ENCODE measurements at regions not wholly inside any gene's neighbourhood (a gene's known extent, or its start where the extent isn't known, plus 50 kb on each side); places are given as distances from the start of the nearest gene placed in this dataset.
"Not testable (repeated sequence)": the region's sequence is repeated elsewhere in the genome, so short reads cannot be mapped to it uniquely, and the experiment has no call there.

- H2BK120ac ChIP-seq (ENCODE audit: low read depth, low read length); H3K79me1 ChIP-seq (replicated peaks; ENCODE audit: low read length, poor library complexity, severe bottlenecking); H3K9ac ChIP-seq (ENCODE audit: low read length); H2BK15ac ChIP-seq (ENCODE audit: low read depth, poor library complexity, severe bottlenecking); H3K36me3 ChIP-seq (ENCODE audit: control insufficient read depth in 1 of 2, insufficient read depth in 2 of 2, low read depth in 1 of 2, low read length in 2 of 2); H2AK5ac ChIP-seq (ENCODE audit: low read length, severe bottlenecking); H2BK12ac ChIP-seq (ENCODE audit: low read length in 2 of 2); H3K9me3 ChIP-seq (ENCODE audit: control insufficient read depth, low read length); H3K18ac ChIP-seq (ENCODE audit: low read depth in 1 of 2, low read length in 2 of 2); H3K27ac ChIP-seq (ENCODE audit: low read length, poor library complexity, severe bottlenecking); H3K23ac ChIP-seq (ENCODE audit: low read length in 2 of 2); H3K14ac ChIP-seq (ENCODE audit: low read length in 2 of 2); H3K4me3 ChIP-seq (ENCODE audit: insufficient read depth in 1 of 2, low read depth in 1 of 2, low read length in 2 of 2); H3K4ac ChIP-seq (ENCODE audit: low read depth in 1 of 2, low read length in 2 of 2); H4K91ac ChIP-seq (ENCODE audit: low read length); H4K8ac ChIP-seq (ENCODE audit: low read length); H2AFZ ChIP-seq (ENCODE audit: low read depth, low read length); H2BK5ac ChIP-seq (ENCODE audit: low read depth, low read length, poor library complexity, severe bottlenecking); H3K4me1 ChIP-seq (ENCODE audit: control insufficient read depth, insufficient read depth, low read depth, low read length); H3K4me2 ChIP-seq (ENCODE audit: low read length, poor library complexity, severe bottlenecking): not testable (repeated sequence)
- WGBS = 69% methylated on average over 1 of the region's 5 CpGs
- peak; percentile 22 for DNase-seq
- peaks cover 0 to 37% of the 10 kb centered on the region in 2 experiments for H3K27me3 ChIP-seq (ENCODE audit: control insufficient read depth in 1 of 2, insufficient read depth in 1 of 2, low read length in 2 of 2)
Measured at GRCh38 chrX:39702636-39703035, 395.1 kb downstream of the BCOR start.

DNA sequence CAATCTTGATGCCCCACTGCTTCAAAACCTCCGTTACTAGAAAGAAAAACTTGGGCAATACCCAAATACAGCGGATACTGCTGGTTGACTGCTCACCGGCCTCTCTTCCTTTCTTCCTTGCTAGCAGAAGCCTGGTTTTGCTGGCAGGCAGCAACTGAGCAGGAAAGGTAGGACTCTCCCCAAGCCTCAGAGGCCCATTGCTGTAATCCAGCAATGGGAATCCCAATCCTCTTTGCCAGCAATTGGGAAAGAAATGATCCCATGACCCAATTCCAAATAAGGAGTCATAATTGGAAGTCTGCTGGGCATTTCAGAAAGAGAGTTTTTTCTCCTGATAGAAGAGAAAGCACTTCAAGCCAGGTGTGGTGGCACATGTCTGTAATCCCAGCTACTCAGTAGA is 394.5 kb downstream of the BCOR start:
- no peak overlapping the region for H3K4me3 ChIP-seq (ENCODE audit: insufficient read depth in 1 of 2, low read depth in 1 of 2, low read length in 2 of 2)
- WGBS = 100% methylated on average over 3 of the region's 3 CpGs

GRCh38 chrX:39704590-39704989 is 393.2 kb downstream of the BCOR start:
- H2AK5ac ChIP-seq (ENCODE audit: low read length, severe bottlenecking) = no peak overlapping the region
- H3K14ac ChIP-seq (ENCODE audit: low read length in 2 of 2) = no peak overlapping the region
- H3K4ac ChIP-seq (ENCODE audit: low read depth in 1 of 2, low read length in 2 of 2) = no peak overlapping the region
- no peak overlapping the region for H2BK120ac ChIP-seq (ENCODE audit: low read depth, low read length)
- 100% methylated on average over 3 of the region's 5 CpGs for WGBS
- H3K9me3 ChIP-seq (ENCODE audit: control insufficient read depth, low read length) = peaks cover 6% of the 10 kb centered on the region
- no peak overlapping the region for H3K23ac ChIP-seq (ENCODE audit: low read length in 2 of 2)
- no peak overlapping the region for H4K8ac ChIP-seq (ENCODE audit: low read length)
- no peak overlapping the region for H2BK12ac ChIP-seq (ENCODE audit: low read length in 2 of 2)
- H3K4me1 ChIP-seq (ENCODE audit: control insufficient read depth, insufficient read depth, low read depth, low read length) = no peaks in the 10 kb centered on the region
- H4K91ac ChIP-seq (ENCODE audit: low read length) = no peak overlapping the region
- peaks cover 0 to 52% of the 10 kb centered on the region in 2 experiments for H3K27me3 ChIP-seq (ENCODE audit: control insufficient read depth in 1 of 2, insufficient read depth in 1 of 2, low read length in 2 of 2)
- H2BK5ac ChIP-seq (ENCODE audit: low read depth, low read length, poor library complexity, severe bottlenecking) = no peak overlapping the region
- H3K18ac ChIP-seq (ENCODE audit: low read depth in 1 of 2, low read length in 2 of 2) = no peak overlapping the region
- no peak overlapping the region for H2AFZ ChIP-seq (ENCODE audit: low read depth, low read length)
- no peak overlapping the region for H3K4me3 ChIP-seq (ENCODE audit: insufficient read depth in 1 of 2, low read depth in 1 of 2, low read length in 2 of 2)
- no peak for DNase-seq
- H3K79me1 ChIP-seq (replicated peaks; ENCODE audit: low read length, poor library complexity, severe bottlenecking) = no peaks in the 10 kb centered on the region
- no peak overlapping the region for H2BK15ac ChIP-seq (ENCODE audit: low read depth, poor library complexity, severe bottlenecking)
- no peaks in the 10 kb centered on the region for H3K36me3 ChIP-seq (ENCODE audit: control insufficient read depth in 1 of 2, insufficient read depth in 2 of 2, low read depth in 1 of 2, low read length in 2 of 2)
- no peak overlapping the region for H3K27ac ChIP-seq (ENCODE audit: low read length, poor library complexity, severe bottlenecking)
- H3K4me2 ChIP-seq (ENCODE audit: low read length, poor library complexity, severe bottlenecking) = no peak overlapping the region
- H3K9ac ChIP-seq (ENCODE audit: low read length) = no peak overlapping the region

More for the DNA sequence above, 394.5 kb downstream of the BCOR start:
- H2AFZ ChIP-seq (ENCODE audit: low read depth, low read length) = no peak overlapping the region
- H2BK5ac ChIP-seq (ENCODE audit: low read depth, low read length, poor library complexity, severe bottlenecking) = no peak overlapping the region
- H3K36me3 ChIP-seq (ENCODE audit: control insufficient read depth in 1 of 2, insufficient read depth in 2 of 2, low read depth in 1 of 2, low read length in 2 of 2) = no peaks in the 10 kb centered on the region
- H3K9me3 ChIP-seq (ENCODE audit: control insufficient read depth, low read length) = peaks cover 6% of the 10 kb centered on the region
- no peak overlapping the region for H4K91ac ChIP-seq (ENCODE audit: low read length)
- no peak for DNase-seq
- H2AK5ac ChIP-seq (ENCODE audit: low read length, severe bottlenecking) = no peak overlapping the region
- H3K18ac ChIP-seq (ENCODE audit: low read depth in 1 of 2, low read length in 2 of 2) = no peak overlapping the region
- H3K23ac ChIP-seq (ENCODE audit: low read length in 2 of 2) = no peak overlapping the region
- H3K79me1 ChIP-seq (replicated peaks; ENCODE audit: low read length, poor library complexity, severe bottlenecking) = no peaks in the 10 kb centered on the region
- H3K27ac ChIP-seq (ENCODE audit: low read length, poor library complexity, severe bottlenecking) = no peak overlapping the region
- no peak overlapping the region for H2BK15ac ChIP-seq (ENCODE audit: low read depth, poor library complexity, severe bottlenecking)
- H4K8ac ChIP-seq (ENCODE audit: low read length) = no peak overlapping the region
- H3K14ac ChIP-seq (ENCODE audit: low read length in 2 of 2) = no peak overlapping the region
- H3K4me2 ChIP-seq (ENCODE audit: low read length, poor library complexity, severe bottlenecking) = no peak overlapping the region
- no peak overlapping the region for H2BK12ac ChIP-seq (ENCODE audit: low read length in 2 of 2)
- no peak overlapping the region for H3K9ac ChIP-seq (ENCODE audit: low read length)
- H3K4ac ChIP-seq (ENCODE audit: low read depth in 1 of 2, low read length in 2 of 2) = no peak overlapping the region
- peaks cover 0 to 43% of the 10 kb centered on the region in 2 experiments for H3K27me3 ChIP-seq (ENCODE audit: control insufficient read depth in 1 of 2, insufficient read depth in 1 of 2, low read length in 2 of 2)
- H3K4me1 ChIP-seq (ENCODE audit: control insufficient read depth, insufficient read depth, low read depth, low read length) = no peaks in the 10 kb centered on the region
- no peak overlapping the region for H2BK120ac ChIP-seq (ENCODE audit: low read depth, low read length)

GRCh38 chrX:39705290-39705689 is 392.5 kb downstream of the BCOR start:
- Histone ChIP-seq H3K4me3 (ENCODE audit: insufficient read depth in 1 of 2, low read depth in 1 of 2, low read length in 2 of 2) (no peak overlapping the region), H3K23ac (ENCODE audit: low read length in 2 of 2) (no peak overlapping the region), H3K27ac (ENCODE audit: low read length, poor library complexity, severe bottlenecking) (no peak overlapping the region), H3K9ac (ENCODE audit: low read length) (no peak overlapping the region), H2BK12ac (ENCODE audit: low read length in 2 of 2) (no peak overlapping the region), H3K79me1 (replicated peaks; ENCODE audit: low read length, poor library complexity, severe bottlenecking) (no peaks in the 10 kb centered on the region), H2AFZ (ENCODE audit: low read depth, low read length) (no peak overlapping the region), H2BK120ac (ENCODE audit: low read depth, low read length) (no peak overlapping the region), H4K8ac (ENCODE audit: low read length) (no peak overlapping the region), H3K27me3 (ENCODE audit: control insufficient read depth in 1 of 2, insufficient read depth in 1 of 2, low read length in 2 of 2) (peaks cover 0 to 54% of the 10 kb centered on the region in 2 experiments), H3K9me3 (ENCODE audit: control insufficient read depth, low read length) (peaks cover 6% of the 10 kb centered on the region), H3K36me3 (ENCODE audit: control insufficient read depth in 1 of 2, insufficient read depth in 2 of 2, low read depth in 1 of 2, low read length in 2 of 2) (no peaks in the 10 kb centered on the region), H2AK5ac (ENCODE audit: low read length, severe bottlenecking) (no peak overlapping the region), H3K4me1 (ENCODE audit: control insufficient read depth, insufficient read depth, low read depth, low read length) (no peaks in the 10 kb centered on the region), H4K91ac (ENCODE audit: low read length) (no peak overlapping the region), H3K4ac (ENCODE audit: low read depth in 1 of 2, low read length in 2 of 2) (no peak overlapping the region), H2BK5ac (ENCODE audit: low read depth, low read length, poor library complexity, severe bottlenecking) (no peak overlapping the region), H3K18ac (ENCODE audit: low read depth in 1 of 2, low read length in 2 of 2) (no peak overlapping the region), H2BK15ac (ENCODE audit: low read depth, poor library complexity, severe bottlenecking) (no peak overlapping the region), H3K4me2 (ENCODE audit: low read length, poor library complexity, severe bottlenecking) (no peak overlapping the region), H3K14ac (ENCODE audit: low read length in 2 of 2) (no peak overlapping the region)
- WGBS = 35% methylated on average over 1 of the region's 2 CpGs
- peak; percentile 71 for DNase-seq
